HG02970 (cell line): ENCODE measurements at regions not wholly inside any gene's neighbourhood (a gene's known extent, or its start where the extent isn't known, plus 50 kb on each side); places are given as distances from the start of the nearest gene placed in this dataset.

ENCODE experiments used
- ATAC-seq: cut with Tn5 transposase; IDR thresholded peaks from one replicate; pipeline ENCODE4 v1.9.1; 2021; ENCODE audit warnings: mild to moderate bottlenecking, moderate library complexity, moderate number of reproducible peaks; ENCODE audit not compliant: unreplicated experiment, low FRiP score

- no peak for ATAC-seq
Measured at GRCh38 chr7:46368871-46369270, 447.8 kb upstream of the IGFBP3 start.

GRCh38 chr7:46366526-46366925 is 445.5 kb upstream of the IGFBP3 start:
- no peak for ATAC-seq

GRCh38 chr7:46363688-46364087 is 442.6 kb upstream of the IGFBP3 start:
- no peak for ATAC-seq

- no peak for ATAC-seq
Measured at GRCh38 chr7:46360811-46361210, 439.7 kb upstream of the IGFBP3 start.

GRCh38 chr7:46360296-46360695 is 439.2 kb upstream of the IGFBP3 start:
- ATAC-seq, result no peak

- ATAC-seq, result no peak
Measured at GRCh38 chr7:46357851-46358250, 436.8 kb upstream of the IGFBP3 start.

GRCh38 chr7:46357290-46357689 is 436.2 kb upstream of the IGFBP3 start:
- ATAC-seq, result no peak

GRCh38 chr7:46356371-46356770 is 435.3 kb upstream of the IGFBP3 start:
- ATAC-seq, result no peak

- ATAC-seq, result no peak
Measured at GRCh38 chr7:46355331-46355730, 434.3 kb upstream of the IGFBP3 start.

GRCh38 chr7:46352004-46352954 is 431.2 kb upstream of the IGFBP3 start:
- ATAC-seq, result no peak

- no peak for ATAC-seq
Measured at GRCh38 chr7:46349490-46349889, 428.4 kb upstream of the IGFBP3 start.

- ATAC-seq, result no peak
Measured at GRCh38 chr7:46344533-46344932, 423.5 kb upstream of the IGFBP3 start.

- ATAC-seq, result no peak
Measured at GRCh38 chr7:46343802-46344201, 422.7 kb upstream of the IGFBP3 start.

- ATAC-seq, result no peak
Measured at GRCh38 chr7:46322937-46323336, 401.9 kb upstream of the IGFBP3 start.

GRCh38 chr7:46321556-46322205 is 400.6 kb upstream of the IGFBP3 start:
- no peak for ATAC-seq

- ATAC-seq, result no peak
Measured at GRCh38 chr7:46320956-46321355, 399.9 kb upstream of the IGFBP3 start.

- ATAC-seq, result no peak
Measured at GRCh38 chr7:46319841-46320240, 398.8 kb upstream of the IGFBP3 start.

- ATAC-seq, result no peak
Measured at GRCh38 chr7:46318276-46318675, 397.2 kb upstream of the IGFBP3 start.

GRCh38 chr7:46317256-46317655 is 396.2 kb upstream of the IGFBP3 start:
- no peak for ATAC-seq

- ATAC-seq, result no peak
Measured at GRCh38 chr7:46315891-46316290, 394.8 kb upstream of the IGFBP3 start.

- ATAC-seq, result no peak
Measured at GRCh38 chr7:46301677-46302076, 380.6 kb upstream of the IGFBP3 start.

- ATAC-seq, result no peak
Measured at GRCh38 chr7:46297515-46297914, 376.4 kb upstream of the IGFBP3 start.
